HCT116 (cell line): ENCODE measurements at regions not wholly inside any gene's neighbourhood (a gene's known extent, or its start where the extent isn't known, plus 50 kb on each side); places are given as distances from the start of the nearest gene placed in this dataset.

ENCODE experiments used
- ATAC-seq: fragments of 200-7000 bp; cut with Tn5 transposase; 2 replicates; pipeline ENCODE4 v1.9.1; 2020; ENCODE audit warnings: mild to moderate bottlenecking, moderate library complexity
- BruUV-seq: library from RNA; stranded (reverse); fragments of 400-500 nt; replicated peaks from 2 replicates; lab custom pipeline; 2021; lab: Mats Ljungman, UMichigan
- CTCF ChIA-PET: fragments of 300-600 bp; sonication (Branson Sonifier 250); formaldehyde crosslinking; loops from one replicate; lab custom pipeline; 2021; ENCODE audit warnings: antibody characterized with exemption; lab: Charles Lee
- POLR2A ChIA-PET: fragments of 300-600, 350-600 bp; sonication (Branson Sonifier 250); formaldehyde crosslinking; loops from one replicate; lab custom pipeline; 2021; ENCODE audit warnings: antibody characterized with exemption; lab: Charles Lee
- RAD21 ChIA-PET, 2 experiments: fragments of 300-600 bp; sonication (Branson Sonifier 250); formaldehyde crosslinking; loops; one replicate each; lab custom pipeline; 2023; ENCODE audit warnings: low total read pairs in 2 of 2; ENCODE audit not compliant: uncharacterized antibody in 2 of 2, unreplicated experiment in 2 of 2, low non-redundant PET in 1 of 2; lab: Charles Lee
- DNase-seq: peaks from one replicate; pipeline ENCODE4 v3.0.0-alpha.2; 2010; ENCODE audit warnings: low read depth, low spot score
- H2AFZ ChIP-seq: fragments of 200-600 bp; shearing (Covaris generic), sonication (generic); 2 replicates; pipeline ENCODE4 v1.6.1; 2017; ENCODE audit warnings: low read depth, mixed run types, mixed read lengths, antibody characterized with exemption, low read length; ENCODE audit not compliant: poor library complexity, severe bottlenecking
- H3K27ac ChIP-seq: 2 replicates; pipeline ENCODE4 v1.5.1; 2012; ENCODE audit warnings: low read depth, low read length
- H3K27me3 ChIP-seq: fragments of 200-600 bp; sonication (generic); 2 replicates; pipeline ENCODE4 v1.6.1; 2016; ENCODE audit warnings: mixed run types, low read length, mixed read lengths; ENCODE audit not compliant: insufficient read depth
- H3K36me3 ChIP-seq, 2 experiments: fragments of 200-500 bp in 1 of 2; fragments of 200-600 bp in 1 of 2; sonication (Bioruptor generic) in 1 of 2; sonication (generic) in 1 of 2; 2 replicates each; pipeline versions ENCODE4 v1.5.1 to v1.6.1; 2014 to 2016; ENCODE audit warnings: low read length in 2 of 2, inconsistent platforms in 1 of 2, mixed read lengths in 1 of 2, mixed run types in 1 of 2; ENCODE audit not compliant: insufficient read depth in 2 of 2, control insufficient read depth in 1 of 2
- H3K4me1 ChIP-seq, 2 experiments: fragments of 200-600 bp in 1 of 2; sonication (generic) in 1 of 2; 2 replicates each; pipeline versions ENCODE4 v1.5.1 to v1.6.1; 2012 to 2017; ENCODE audit warnings: low read length in 2 of 2, inconsistent platforms in 1 of 2, mild to moderate bottlenecking in 1 of 2, mixed read lengths in 1 of 2, mixed run types in 1 of 2, moderate library complexity in 1 of 2; ENCODE audit not compliant: insufficient read depth in 2 of 2, control insufficient read depth in 1 of 2
- H3K4me2 ChIP-seq: fragments of 200-600 bp; sonication (generic); 2 replicates; pipeline ENCODE4 v1.6.1; 2017; ENCODE audit warnings: mixed run types, low read length, mixed read lengths
- H3K4me3 ChIP-seq, 2 experiments: fragments of 200-600 bp in 1 of 2; sonication (generic) in 1 of 2; replicated peaks in 1 of 2; 2 replicates each; pipeline ENCODE4 v1.5.1; 2011 to 2016; ENCODE audit warnings: low read length in 2 of 2, control low read depth in 1 of 2, low read depth in 1 of 2, mild to moderate bottlenecking in 1 of 2, mixed read lengths in 1 of 2, mixed run types in 1 of 2
- H3K79me2 ChIP-seq: fragments of 200-600 bp; sonication (generic); 2 replicates; pipeline ENCODE4 v1.6.1; 2017; ENCODE audit warnings: mild to moderate bottlenecking, mixed run types, low read length, moderate library complexity, mixed read lengths; ENCODE audit not compliant: insufficient read depth
- H3K9ac ChIP-seq: fragments of 200-600 bp; sonication (generic); 2 replicates; pipeline ENCODE4 v1.6.1; 2016; ENCODE audit warnings: low read length, mixed read lengths
- H3K9me2 ChIP-seq: fragments of 200-600 bp; sonication (generic), shearing (Covaris generic); 2 replicates; pipeline ENCODE4 v1.6.1; 2017; ENCODE audit warnings: mixed run types, mild to moderate bottlenecking, moderate library complexity; ENCODE audit not compliant: insufficient read depth
- H3K9me3 ChIP-seq, 2 experiments: fragments of 200-500 bp in 1 of 2; fragments of 200-600 bp in 1 of 2; sonication (Bioruptor generic) in 1 of 2; sonication (generic) in 1 of 2; 2 replicates each; pipeline ENCODE4 v1.6.1; 2014 to 2017; ENCODE audit warnings: low read length in 2 of 2, mixed read lengths in 2 of 2, inconsistent platforms in 1 of 2, low read depth in 1 of 2, mild to moderate bottlenecking in 1 of 2, mixed run types in 1 of 2, moderate library complexity in 1 of 2; ENCODE audit not compliant: control insufficient read depth in 1 of 2, insufficient read depth in 1 of 2
- H4K20me1 ChIP-seq: fragments of 200-600 bp; sonication (generic), shearing (Covaris generic); 2 replicates; pipeline ENCODE4 v1.6.1; 2017; ENCODE audit warnings: mixed run types, mild to moderate bottlenecking, moderate library complexity; ENCODE audit not compliant: insufficient read depth
- ATF3 ChIP-seq: IDR thresholded peaks from 2 replicates; pipeline ENCODE4 v1.6.1; 2012
- CEBPB ChIP-seq: IDR thresholded peaks from 2 replicates; pipeline ENCODE4 v1.6.1; 2012; ENCODE audit warnings: low read depth
- EGR1 ChIP-seq: IDR thresholded peaks from 2 replicates; pipeline ENCODE4 v1.6.1; 2012; ENCODE audit warnings: low read depth
- ELF1 ChIP-seq: IDR thresholded peaks from 2 replicates; pipeline ENCODE4 v1.6.1; 2012; ENCODE audit warnings: low read depth, borderline replicate concordance
- EZH2 ChIP-seq: fragments of 200-600 bp; sonication (generic); IDR thresholded peaks from 2 replicates; pipeline ENCODE4 v1.6.1; 2017; ENCODE audit warnings: antibody characterized with exemption, mixed run types
- EZH2phosphoT487 ChIP-seq: fragments of 200-600 bp; IDR thresholded peaks from 2 replicates; pipeline ENCODE4 v1.6.1; 2018; ENCODE audit warnings: antibody characterized with exemption, borderline replicate concordance
- FOSL1 ChIP-seq: IDR thresholded peaks from 2 replicates; pipeline ENCODE4 v1.6.1; 2012; ENCODE audit warnings: low read depth
- JUND ChIP-seq: IDR thresholded peaks from 2 replicates; pipeline ENCODE4 v1.6.1; 2012
- POLR2A ChIP-seq: IDR thresholded peaks from 2 replicates; pipeline ENCODE4 v1.7.0; 2011; ENCODE audit warnings: borderline replicate concordance; ENCODE audit not compliant: insufficient read depth, insufficient read length; ENCODE audit errors: extremely low read depth
- POLR2AphosphoS5 ChIP-seq: IDR thresholded peaks from 2 replicates; pipeline ENCODE4 v1.6.1; 2011; ENCODE audit warnings: mild to moderate bottlenecking, low read depth, low read length, moderate library complexity
- RAD21 ChIP-seq: IDR thresholded peaks from 2 replicates; pipeline ENCODE4 v1.6.1; 2012; ENCODE audit warnings: low read depth, mild to moderate bottlenecking
- REST ChIP-seq: IDR thresholded peaks from 2 replicates; pipeline ENCODE4 v1.6.1; 2012; ENCODE audit warnings: low read depth
- SIN3A ChIP-seq: IDR thresholded peaks from 2 replicates; pipeline ENCODE4 v1.6.1; 2012; ENCODE audit warnings: low read depth
- SRF ChIP-seq: IDR thresholded peaks from 2 replicates; pipeline ENCODE4 v1.6.1; 2012; ENCODE audit warnings: low read depth
- TCF7L2 ChIP-seq: IDR thresholded peaks from 2 replicates; pipeline ENCODE4 v1.7.0; 2011; ENCODE audit warnings: borderline replicate concordance, inconsistent platforms; ENCODE audit not compliant: insufficient read depth, insufficient read length; ENCODE audit errors: extremely low read depth
- YY1 ChIP-seq: IDR thresholded peaks from 2 replicates; pipeline ENCODE4 v1.6.1; 2011; ENCODE audit warnings: low read length, low read depth, moderate library complexity, mild to moderate bottlenecking; ENCODE audit not compliant: insufficient replicate concordance; ENCODE audit errors: extremely low read depth
- ZFX ChIP-seq: fragments of 450-650 bp; IDR thresholded peaks from 2 replicates; pipeline ENCODE4 v1.6.1; 2017
- ZNF274 ChIP-seq: fragments of 200-500 bp; sonication (Bioruptor generic); IDR thresholded peaks from 2 replicates; pipeline ENCODE4 v1.6.1; 2014; ENCODE audit warnings: mild to moderate bottlenecking, low read depth, low read length, inconsistent platforms
- intact Hi-C: fragments of 100-400 bp; cut with micrococcal nuclease; formaldehyde crosslinking; loops from 2 replicates; pipeline ENCODE4 v1.10.0; 2022
- TF ChIP-seq, protein P1 (sequence below): IDR thresholded peaks from 2 replicates; pipeline ENCODE4 v1.6.1; 2012
- TF ChIP-seq, protein P2 (sequence below), 3 experiments: fragments of 200-600 bp in 1 of 3; sonication (generic) in 1 of 3; IDR thresholded peaks in 2 of 3; conservative IDR thresholded peaks in 1 of 3; 2 replicates each; pipeline ENCODE4 v1.5.1; 2012 to 2017; ENCODE audit warnings: low read depth in 2 of 3, low read length in 2 of 3, antibody characterized with exemption in 1 of 3, borderline replicate concordance in 1 of 3, control low read depth in 1 of 3, mild to moderate bottlenecking in 1 of 3, mixed read lengths in 1 of 3, mixed run types in 1 of 3, moderate library complexity in 1 of 3; ENCODE audit not compliant: insufficient read depth in 1 of 3

- TF ChIP-seq, protein P1, sequence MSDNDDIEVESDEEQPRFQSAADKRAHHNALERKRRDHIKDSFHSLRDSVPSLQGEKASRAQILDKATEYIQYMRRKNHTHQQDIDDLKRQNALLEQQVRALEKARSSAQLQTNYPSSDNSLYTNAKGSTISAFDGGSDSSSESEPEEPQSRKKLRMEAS: no peak
- no peak for TF ChIP-seq EZH2phosphoT487
- no peak for TF ChIP-seq ELF1
- TF ChIP-seq POLR2A: no peak
- TF ChIP-seq POLR2AphosphoS5: no peak
- no peak for TF ChIP-seq SIN3A
- TF ChIP-seq ZFX: no peak
- TF ChIP-seq YY1: no peak
- no peak for TF ChIP-seq REST
- no peak for TF ChIP-seq FOSL1
- no peak for TF ChIP-seq CEBPB
- TF ChIP-seq EGR1: no peak
- TF ChIP-seq, protein P2, sequence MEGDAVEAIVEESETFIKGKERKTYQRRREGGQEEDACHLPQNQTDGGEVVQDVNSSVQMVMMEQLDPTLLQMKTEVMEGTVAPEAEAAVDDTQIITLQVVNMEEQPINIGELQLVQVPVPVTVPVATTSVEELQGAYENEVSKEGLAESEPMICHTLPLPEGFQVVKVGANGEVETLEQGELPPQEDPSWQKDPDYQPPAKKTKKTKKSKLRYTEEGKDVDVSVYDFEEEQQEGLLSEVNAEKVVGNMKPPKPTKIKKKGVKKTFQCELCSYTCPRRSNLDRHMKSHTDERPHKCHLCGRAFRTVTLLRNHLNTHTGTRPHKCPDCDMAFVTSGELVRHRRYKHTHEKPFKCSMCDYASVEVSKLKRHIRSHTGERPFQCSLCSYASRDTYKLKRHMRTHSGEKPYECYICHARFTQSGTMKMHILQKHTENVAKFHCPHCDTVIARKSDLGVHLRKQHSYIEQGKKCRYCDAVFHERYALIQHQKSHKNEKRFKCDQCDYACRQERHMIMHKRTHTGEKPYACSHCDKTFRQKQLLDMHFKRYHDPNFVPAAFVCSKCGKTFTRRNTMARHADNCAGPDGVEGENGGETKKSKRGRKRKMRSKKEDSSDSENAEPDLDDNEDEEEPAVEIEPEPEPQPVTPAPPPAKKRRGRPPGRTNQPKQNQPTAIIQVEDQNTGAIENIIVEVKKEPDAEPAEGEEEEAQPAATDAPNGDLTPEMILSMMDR (IDR thresholded peaks at IDR 0.05 in 2 of 3, conservative IDR thresholded peaks at IDR 0.05 in 1 of 3; ENCODE audit: borderline replicate concordance in 1 of 3, insufficient read depth in 1 of 3, low read depth in 2 of 3, low read length in 2 of 3): no peak
- TF ChIP-seq ATF3: no peak
- no peak for TF ChIP-seq TCF7L2
- no peak for TF ChIP-seq RAD21
- TF ChIP-seq JUND: no peak
- TF ChIP-seq EZH2: no peak
- no peak for TF ChIP-seq ZNF274
- no peak for TF ChIP-seq SRF
- Histone ChIP-seq H3K79me2 (no peaks in the 10 kb centered on the region), H3K9me2 (no peaks in the 10 kb centered on the region), H3K27me3 (no peaks in the 10 kb centered on the region), H3K4me3 (no peak overlapping the region), H3K4me1 (no peaks in the 10 kb centered on the region), H2AFZ (no peak overlapping the region), H3K27ac (no peak overlapping the region), H4K20me1 (no peaks in the 10 kb centered on the region), H3K4me2 (no peak overlapping the region), H3K36me3 (no peaks in the 10 kb centered on the region), H3K9me3 (no peaks in the 10 kb centered on the region), H3K9ac (no peak overlapping the region)
- ATAC-seq (no peak), DNase-seq (no peak)
- RAD21 ChIA-PET: no interaction called here
- intact Hi-C loops: no loop called here
- CTCF ChIA-PET: no interaction called here
- POLR2A ChIA-PET: no interaction called here
- no TSS peak for BruUV-seq
These were observed 58.6 kb downstream of the SOX2 start for GRCh38 chr3:181770296-181770695.
